Choroid plexus epithelial cell (primary cell): ENCODE measurements at regions not wholly inside any gene's neighbourhood (a gene's known extent, or its start where the extent isn't known, plus 50 kb on each side); places are given as distances from the start of the nearest gene placed in this dataset.
A peak's percentile ranks its signal among the peaks of the same experiment; 100 is the strongest.
"Not testable (repeated sequence)": the region's sequence is repeated elsewhere in the genome, so short reads cannot be mapped to it uniquely, and the experiment has no call there.

ENCODE experiments used
- DNase-seq: peaks from one replicate; pipeline ENCODE4 v3.0.0-alpha.2; 2010; ENCODE audit warnings: low read depth
- H3K4me3 ChIP-seq: 2 replicates; pipeline ENCODE4 v1.5.1; 2011; ENCODE audit warnings: low read depth, mild to moderate bottlenecking, control low read depth, low read length, moderate library complexity
- TF ChIP-seq, protein P1 (sequence below): conservative IDR thresholded peaks from 2 replicates; pipeline ENCODE4 v1.5.1; 2011; ENCODE audit warnings: low read depth, mild to moderate bottlenecking, control low read depth, inconsistent platforms, low read length, moderate library complexity

DNA sequence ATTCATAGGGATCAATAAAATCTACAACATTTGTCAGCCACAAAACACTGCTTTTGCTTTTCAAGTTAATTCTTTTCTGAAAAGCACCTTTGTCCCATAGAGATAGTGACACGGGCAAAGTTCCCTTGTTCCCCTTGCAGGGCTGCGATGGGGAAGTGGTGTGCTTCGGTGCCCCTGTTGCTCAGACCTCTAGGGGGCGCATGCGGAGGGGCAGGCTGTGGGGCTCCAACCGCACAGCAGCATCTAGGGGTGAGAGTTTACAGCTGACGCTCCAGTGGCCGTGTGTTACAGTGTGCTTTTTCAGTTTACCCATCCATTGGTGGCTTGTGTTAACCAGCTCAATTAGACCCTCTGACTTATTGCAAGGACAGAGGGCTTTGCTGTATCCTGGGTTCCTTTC is 1432.2 kb upstream of the ACVR2A start:
- no peak for DNase-seq
- TF ChIP-seq, protein P1, sequence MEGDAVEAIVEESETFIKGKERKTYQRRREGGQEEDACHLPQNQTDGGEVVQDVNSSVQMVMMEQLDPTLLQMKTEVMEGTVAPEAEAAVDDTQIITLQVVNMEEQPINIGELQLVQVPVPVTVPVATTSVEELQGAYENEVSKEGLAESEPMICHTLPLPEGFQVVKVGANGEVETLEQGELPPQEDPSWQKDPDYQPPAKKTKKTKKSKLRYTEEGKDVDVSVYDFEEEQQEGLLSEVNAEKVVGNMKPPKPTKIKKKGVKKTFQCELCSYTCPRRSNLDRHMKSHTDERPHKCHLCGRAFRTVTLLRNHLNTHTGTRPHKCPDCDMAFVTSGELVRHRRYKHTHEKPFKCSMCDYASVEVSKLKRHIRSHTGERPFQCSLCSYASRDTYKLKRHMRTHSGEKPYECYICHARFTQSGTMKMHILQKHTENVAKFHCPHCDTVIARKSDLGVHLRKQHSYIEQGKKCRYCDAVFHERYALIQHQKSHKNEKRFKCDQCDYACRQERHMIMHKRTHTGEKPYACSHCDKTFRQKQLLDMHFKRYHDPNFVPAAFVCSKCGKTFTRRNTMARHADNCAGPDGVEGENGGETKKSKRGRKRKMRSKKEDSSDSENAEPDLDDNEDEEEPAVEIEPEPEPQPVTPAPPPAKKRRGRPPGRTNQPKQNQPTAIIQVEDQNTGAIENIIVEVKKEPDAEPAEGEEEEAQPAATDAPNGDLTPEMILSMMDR, result no peak
- H3K4me3 ChIP-seq, result no peak overlapping the region

DNA sequence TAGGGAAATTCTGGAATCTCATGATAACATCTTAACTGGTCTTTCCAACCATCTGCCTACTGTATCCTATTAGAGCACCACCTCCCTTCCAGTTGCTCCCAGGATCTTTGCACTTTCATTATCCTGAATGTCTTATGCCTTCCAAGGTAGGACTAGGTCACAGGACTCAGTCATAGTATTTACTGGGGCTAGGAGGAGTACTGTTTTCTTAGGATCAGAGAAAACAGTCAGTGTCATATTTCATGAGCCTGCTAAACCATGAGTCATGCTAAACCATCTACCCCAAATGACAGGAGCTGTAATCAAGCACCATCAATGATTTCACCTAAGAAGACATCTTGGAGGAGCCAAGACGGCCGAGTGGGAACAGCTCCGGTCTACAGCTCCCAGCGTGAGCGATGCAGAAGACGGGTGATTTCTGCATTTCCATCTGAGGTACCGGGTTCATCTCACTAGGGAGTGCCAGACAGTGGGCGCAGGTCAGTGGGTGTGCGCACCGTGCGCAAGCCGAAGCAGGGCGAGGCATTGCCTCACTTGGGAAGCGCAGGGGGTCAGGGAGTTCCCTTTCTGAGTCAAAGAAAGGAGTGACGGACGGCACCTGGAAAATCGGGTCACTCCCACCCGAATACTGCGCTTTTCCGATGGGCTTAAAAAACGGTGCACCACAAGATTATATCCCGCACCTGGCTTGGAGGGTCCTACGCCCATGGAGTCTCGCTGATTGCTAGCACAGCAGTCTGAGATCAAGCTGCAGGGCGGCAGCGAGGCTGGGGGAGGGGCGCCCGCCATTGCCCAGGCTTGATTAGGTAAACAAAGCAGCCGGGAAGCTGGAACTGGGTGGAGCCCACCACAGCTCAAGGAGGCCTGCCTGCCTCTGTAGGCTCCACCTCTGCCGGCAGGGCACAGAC is 1439.2 kb upstream of the ACVR2A start:
- DNase-seq, result peak; percentile 57
- not testable (repeated sequence) for H3K4me3 ChIP-seq

DNA sequence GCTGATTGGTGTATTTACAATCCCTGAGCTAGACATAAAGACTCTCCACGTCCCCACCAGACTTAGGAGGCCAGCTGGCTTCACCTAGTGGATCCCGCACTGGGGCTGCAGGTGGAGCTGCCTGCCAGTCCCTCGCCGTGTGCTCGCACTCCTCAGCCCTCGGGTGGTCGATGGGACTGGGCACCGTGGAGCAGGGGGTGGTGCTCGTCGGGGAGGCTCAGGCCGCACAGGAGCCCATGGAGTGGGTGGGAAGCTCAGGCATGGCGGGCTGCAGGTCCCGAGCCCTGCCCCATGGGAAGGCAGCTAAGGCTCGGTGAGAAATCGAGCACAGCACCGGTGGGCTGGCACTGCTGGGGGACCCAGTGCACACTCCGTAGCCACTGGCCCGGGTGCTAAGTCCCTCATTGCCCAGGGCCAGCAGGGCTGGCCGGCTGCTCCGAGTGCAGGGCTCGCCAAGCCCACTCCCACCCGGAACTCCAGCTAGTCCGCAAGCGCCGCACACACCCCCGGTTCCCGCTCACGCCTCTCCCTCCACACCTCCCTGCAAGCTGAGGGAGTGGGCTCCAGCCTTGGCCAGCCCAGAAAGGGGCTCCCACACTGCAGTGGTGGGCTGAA is 1441.2 kb upstream of the ACVR2A start:
- H3K4me3 ChIP-seq, DNase-seq: not testable (repeated sequence)

DNA sequence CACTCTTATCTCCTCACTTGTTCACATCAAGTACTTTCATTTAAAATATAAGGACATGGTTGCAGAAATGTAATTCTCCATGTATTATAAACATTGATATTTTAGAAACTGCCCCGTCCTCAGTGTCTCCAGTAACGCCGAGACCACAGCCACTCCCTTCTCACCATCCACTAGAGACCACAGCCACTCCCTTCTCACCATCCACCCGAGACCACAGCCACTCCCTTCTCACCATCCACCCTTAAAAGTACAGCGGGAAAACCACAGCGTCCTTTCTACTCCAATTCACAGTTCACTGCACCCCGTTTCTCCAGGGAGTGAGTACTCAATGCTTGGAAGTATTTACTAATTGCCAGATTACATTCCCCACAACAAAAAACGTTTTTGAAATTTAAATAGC is 1452.2 kb upstream of the ACVR2A start:
- TF ChIP-seq, protein P1, result no peak
- DNase-seq, result no peak
- no peak overlapping the region for H3K4me3 ChIP-seq

DNA sequence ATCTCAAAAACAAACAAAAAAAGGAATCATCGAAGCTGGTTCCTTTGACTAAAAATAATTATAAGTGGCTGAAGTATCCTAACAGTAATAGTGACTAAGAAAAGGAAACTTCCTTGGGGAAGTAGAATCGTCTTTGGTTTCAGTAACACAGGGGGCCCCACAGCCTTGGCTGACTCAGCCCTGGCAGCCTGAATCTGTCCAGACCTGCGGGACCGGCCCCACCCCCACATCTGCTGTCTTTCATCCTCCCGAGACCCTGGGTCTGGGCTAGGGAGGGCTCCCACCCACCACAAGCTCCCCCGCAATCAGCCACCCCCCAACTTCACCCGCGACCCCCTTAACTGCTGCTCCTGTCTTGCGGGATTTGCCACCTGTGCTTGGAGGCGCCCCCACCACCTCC is 1452.6 kb upstream of the ACVR2A start:
- TF ChIP-seq, protein P1, result no peak
- no peak overlapping the region for H3K4me3 ChIP-seq
- DNase-seq, result no peak

DNA sequence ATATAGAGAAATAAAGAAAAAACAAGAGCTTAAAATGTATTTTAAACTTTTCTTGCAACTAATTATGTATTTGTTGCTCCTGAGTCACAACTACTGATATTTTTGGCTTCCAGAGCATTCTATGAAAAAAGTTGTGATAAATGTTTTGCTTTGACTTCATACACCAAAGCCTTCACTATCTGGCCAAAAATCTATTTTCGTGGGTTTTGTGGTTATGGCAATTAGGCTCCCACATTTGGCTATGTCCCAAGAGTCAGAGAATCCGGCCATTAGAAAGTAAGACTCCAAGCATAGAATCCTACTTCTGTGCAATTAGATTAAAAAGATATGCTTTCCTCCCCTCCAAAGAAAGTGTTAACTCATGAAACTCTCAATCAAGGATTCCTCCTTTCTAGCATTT is 1456.1 kb upstream of the ACVR2A start:
- TF ChIP-seq, protein P1, result no peak
- H3K4me3 ChIP-seq, result no peak overlapping the region
- peak; percentile 43 for DNase-seq

DNA sequence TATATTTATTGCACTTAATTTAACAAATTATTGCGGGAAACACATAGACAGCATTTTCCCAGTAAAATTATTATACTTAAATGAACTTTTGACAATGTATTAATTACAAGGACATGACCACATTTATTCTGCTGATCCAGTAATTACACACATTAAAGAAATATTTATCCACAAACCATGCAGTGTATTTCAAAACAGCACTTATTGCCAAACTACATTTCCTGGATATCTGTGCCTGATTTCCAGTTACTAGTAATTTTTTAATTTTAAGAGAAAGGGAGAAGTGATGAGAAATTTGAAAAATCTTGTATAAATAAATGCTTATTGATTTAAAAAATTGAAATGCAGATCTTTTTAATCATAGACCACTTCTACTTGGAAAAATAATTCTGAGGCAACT is 1458.7 kb upstream of the ACVR2A start:
- H3K4me3 ChIP-seq, result no peak overlapping the region
- TF ChIP-seq, protein P1, result no peak
- no peak for DNase-seq

DNA sequence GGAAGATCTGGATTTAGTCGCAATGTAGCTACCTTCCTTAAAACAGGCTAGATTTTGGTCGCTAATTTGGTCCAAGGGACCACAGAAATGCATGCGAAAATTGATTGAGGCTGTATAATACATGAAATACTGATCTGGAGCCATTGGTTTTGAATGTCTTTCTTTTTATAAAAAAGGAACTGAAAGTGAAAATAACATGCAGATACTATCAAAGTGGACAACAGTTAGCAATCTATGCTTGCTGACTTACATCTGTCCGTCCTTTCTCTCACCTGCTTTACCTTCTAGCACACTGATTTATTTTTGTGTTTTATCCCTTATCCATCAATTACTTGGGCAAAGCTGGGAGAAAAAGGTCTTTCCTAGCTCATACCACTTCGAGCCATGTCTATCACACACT is 1459.8 kb upstream of the ACVR2A start:
- DNase-seq, result no peak
- TF ChIP-seq, protein P1, result no peak
- no peak overlapping the region for H3K4me3 ChIP-seq
